GM12878 (cell line): ENCODE measurements at regions not wholly inside any gene's neighbourhood (a gene's known extent, or its start where the extent isn't known, plus 50 kb on each side); places are given as distances from the start of the nearest gene placed in this dataset.

ENCODE experiments used
- BCL11A ChIP-seq: IDR thresholded peaks from 2 replicates; pipeline ENCODE4 v1.6.1; 2011; ENCODE audit warnings: low read depth, low read length
- CUX1 ChIP-seq: IDR thresholded peaks from 2 replicates; pipeline ENCODE4 v1.6.1; 2012; ENCODE audit warnings: improper control_type of control experiment, low read depth, low read length; ENCODE audit not compliant: insufficient replicate concordance
- E4F1 ChIP-seq: fragments of 450-650 bp; IDR thresholded peaks from 2 replicates; pipeline ENCODE4 v1.6.1; 2018; ENCODE audit warnings: borderline replicate concordance, mild to moderate bottlenecking; ENCODE audit not compliant: partially characterized antibody
- EP300 ChIP-seq, 2 experiments: fragments of 150-350 bp in 1 of 2; IDR thresholded peaks; 2 replicates each; pipeline ENCODE4 v1.6.1; 2011 to 2012; ENCODE audit warnings: low read depth in 2 of 2, low read length in 2 of 2, borderline replicate concordance in 1 of 2, improper control_type of control experiment in 1 of 2, inconsistent platforms in 1 of 2; ENCODE audit not compliant: control insufficient read depth in 1 of 2
- ETV6 ChIP-seq, 2 experiments: fragments of 450-650 bp in 1 of 2; IDR thresholded peaks in 1 of 2; conservative IDR thresholded peaks in 1 of 2; 2 replicates each; pipeline ENCODE4 v1.6.1; 2014; ENCODE audit warnings: antibody characterized with exemption in 1 of 2, borderline replicate concordance in 1 of 2, low read depth in 1 of 2, mild to moderate bottlenecking in 1 of 2, moderate library complexity in 1 of 2
- FOXM1 ChIP-seq: IDR thresholded peaks from 2 replicates; pipeline ENCODE4 v1.6.1; 2012; ENCODE audit warnings: low read depth, mild to moderate bottlenecking, inconsistent platforms, low read length, moderate library complexity
- IKZF1 ChIP-seq: fragments of 450-650 bp; conservative IDR thresholded peaks from 2 replicates; pipeline ENCODE4 v1.6.1; 2017; ENCODE audit warnings: antibody characterized with exemption, mild to moderate bottlenecking
- IKZF2 ChIP-seq, 2 experiments: fragments of 450-650 bp; IDR thresholded peaks; 2 replicates each; pipeline ENCODE4 v1.6.1; 2017; ENCODE audit warnings: mild to moderate bottlenecking in 2 of 2, moderate library complexity in 2 of 2
- MLLT1 ChIP-seq: fragments of 450-650 bp; IDR thresholded peaks from 2 replicates; pipeline ENCODE4 v1.6.1; 2016; ENCODE audit warnings: mild to moderate bottlenecking
- NKRF ChIP-seq: fragments of 450-650 bp; conservative IDR thresholded peaks from 2 replicates; pipeline ENCODE4 v1.6.1; 2017; ENCODE audit warnings: mild to moderate bottlenecking, moderate library complexity
- NR2F1 ChIP-seq: fragments of 450-650 bp; conservative IDR thresholded peaks from 2 replicates; pipeline ENCODE4 v1.6.1; 2017; ENCODE audit warnings: mild to moderate bottlenecking
- SMC3 ChIP-seq: IDR thresholded peaks from 2 replicates; pipeline ENCODE4 v1.6.1; 2011; ENCODE audit warnings: low read length, improper control_type of control experiment, borderline replicate concordance
- TBL1XR1 ChIP-seq: IDR thresholded peaks from 2 replicates; pipeline ENCODE4 v1.6.1; 2012; ENCODE audit warnings: low read depth, low read length, improper control_type of control experiment
- YY1 ChIP-seq: IDR thresholded peaks from 2 replicates; pipeline ENCODE4 v1.6.1; 2011; ENCODE audit warnings: low read depth, mild to moderate bottlenecking, low read length

GRCh38 chr11:95700471-95700817 lies 89.1 kb downstream of the FAM76B start (continued):
- peak; percentile 48; the same call in 1 of the 2 replicates for TF ChIP-seq MLLT1
- TF ChIP-seq EP300 (IDR thresholded peaks at IDR 0.05; ENCODE audit: borderline replicate concordance in 1 of 2, control insufficient read depth in 1 of 2, low read depth in 2 of 2, low read length in 2 of 2), result peak; percentile 24 to 60; a peak in 2 of 4 replicates
- TF ChIP-seq YY1, result peak; percentile 59; the same call in 1 of the 2 replicates
- TF ChIP-seq ETV6 (conservative IDR thresholded peaks at IDR 0.05 in 1 of 2, IDR thresholded peaks at IDR 0.05 in 1 of 2; ENCODE audit: borderline replicate concordance in 1 of 2, low read depth in 1 of 2), result peak in 1 of 2 experiments; percentile 26; a peak in 1 of 4 replicates
- TF ChIP-seq SMC3, result 0 out of 2 replicates have a peak, but pooled peaks have one; percentile 8
- 0 out of 2 replicates have a peak, but pooled peaks have one; percentile 29 for TF ChIP-seq TBL1XR1
- no peak for TF ChIP-seq NR2F1
- TF ChIP-seq IKZF1, result peak; percentile 89
- TF ChIP-seq E4F1, result no peak
- TF ChIP-seq CUX1, result peak; percentile 39
- peak; percentile 61; the same call in 1 of the 2 replicates for TF ChIP-seq FOXM1
- TF ChIP-seq IKZF2 (IDR thresholded peaks at IDR 0.05), result peak; percentile 93
- TF ChIP-seq NKRF, result no peak
- TF ChIP-seq BCL11A, result peak; percentile 30; the same call in 1 of the 2 replicates
